Kidney (tissue), 13 donors: ENCODE measurements at regions not wholly inside any gene's neighbourhood (a gene's known extent, or its start where the extent isn't known, plus 50 kb on each side); places are given as distances from the start of the nearest gene placed in this dataset.

ENCODE experiments used
- DNase-seq, 5 donors: peaks; one replicate each; pipeline ENCODE4 v3.0.0-alpha.2; 2013 to 2020
- FAIRE-seq: peaks from 2 replicates; lab custom pipeline; 2012; peaks lifted over from hg19 to GRCh38; lab: Jason Lieb, UNC
- H3K27ac ChIP-seq, 2 donors: one replicate each; pipeline ENCODE4 v1.7.0; 2013; ENCODE audit warnings: low read depth in 2 of 2, low read length in 2 of 2, inconsistent platforms in 1 of 2
- H3K27me3 ChIP-seq: one replicate; pipeline ENCODE4 v1.7.1; 2013; ENCODE audit warnings: low read length, inconsistent platforms; ENCODE audit not compliant: control insufficient read depth, insufficient read depth
- H3K36me3 ChIP-seq, 3 donors: one replicate each; pipeline versions ENCODE4 v1.7.0 to v1.7.1; 2013; ENCODE audit warnings: low read length in 3 of 3, control low read depth in 1 of 3, inconsistent platforms in 1 of 3; ENCODE audit not compliant: insufficient read depth in 3 of 3, control insufficient read depth in 2 of 3
- H3K4me1 ChIP-seq, 3 donors: one replicate each; pipeline versions ENCODE4 v1.7.0 to v1.7.1; 2013; ENCODE audit warnings: low read length in 3 of 3, inconsistent platforms in 1 of 3, low read depth in 1 of 3; ENCODE audit not compliant: control insufficient read depth in 2 of 3, insufficient read depth in 2 of 3
- H3K4me3 ChIP-seq, 3 donors: one replicate each; pipeline versions ENCODE4 v1.7.0 to v1.8.1; 2013; ENCODE audit warnings: low read length in 3 of 3, control low read depth in 1 of 3, inconsistent platforms in 1 of 3
- H3K9ac ChIP-seq, 3 donors: one replicate each; pipeline versions ENCODE4 v1.7.0 to v1.7.1; 2013; ENCODE audit warnings: low read length in 3 of 3, control low read depth in 1 of 3, inconsistent platforms in 1 of 3
- H3K9me3 ChIP-seq, 3 donors: one replicate each; pipeline versions ENCODE4 v1.7.0 to v1.7.1; 2013; ENCODE audit warnings: low read length in 3 of 3, control low read depth in 1 of 3, inconsistent platforms in 1 of 3; ENCODE audit not compliant: control insufficient read depth in 2 of 3, insufficient read depth in 1 of 3
- CTCF ChIP-seq: IDR thresholded peaks from 3 replicates; pipeline ENCODE4 v1.5.1; 2012; ENCODE audit warnings: mild to moderate bottlenecking, moderate library complexity, borderline replicate concordance; ENCODE audit not compliant: insufficient read depth; ENCODE audit errors: extremely low read depth
- intact Hi-C: fragments of 100-400 bp; cut with DNase I; formaldehyde crosslinking; loops from one replicate; pipeline ENCODE4 v1.11.1; 2022
- donor health status: control.
- donor health status: control.
- donor health status: control.
- donor health status: control.
- donor health status: control.
- donor health status: DM: yes; HTN: yes; CAD: no.
- donor health status: Normal renal cell carcinoma (clear cell type).

GRCh38 chr19:28820289-28820688, 392.7 kb downstream of the UQCRFS1 start:
- H3K36me3 ChIP-seq: no peaks in the 10 kb centered on the region
- no peak for DNase-seq
- no peak for FAIRE-seq
- no peak overlapping the region for H3K27ac ChIP-seq
- H3K9me3 ChIP-seq: peaks cover 0 to 3% (median 0%) of the 10 kb centered on the region in 3 donors
- no peak overlapping the region for H3K4me3 ChIP-seq
- no peak for TF ChIP-seq CTCF
- intact Hi-C loops: no loop called here
- no peak overlapping the region for H3K9ac ChIP-seq
- H3K27me3 ChIP-seq: no peaks in the 10 kb centered on the region
- H3K4me1 ChIP-seq: no peaks in the 10 kb centered on the region

- Histone ChIP-seq H3K27me3 (no peaks in the 10 kb centered on the region), H3K9me3 (peaks cover 0 to 5% (median 0%) of the 10 kb centered on the region in 3 donors), H3K4me1 (no peaks in the 10 kb centered on the region), H3K9ac (no peak overlapping the region), H3K4me3 (no peak overlapping the region), H3K27ac (no peak overlapping the region), H3K36me3 (no peaks in the 10 kb centered on the region)
- FAIRE-seq: no peak
- TF ChIP-seq CTCF: no peak
- intact Hi-C loops: no loop called here
- no peak for DNase-seq
Measured at GRCh38 chr19:28815257-28815656, 397.7 kb downstream of the UQCRFS1 start.

- Histone ChIP-seq H3K36me3 (no peaks in the 10 kb centered on the region), H3K9ac (no peak overlapping the region), H3K27me3 (peaks cover 4% of the 10 kb centered on the region), H3K9me3 (no peaks in the 10 kb centered on the region), H3K4me3 (no peak overlapping the region), H3K4me1 (no peaks in the 10 kb centered on the region), H3K27ac (no peak overlapping the region)
- no peak for FAIRE-seq
- intact Hi-C loops: no loop called here
- no peak for DNase-seq
- no peak for TF ChIP-seq CTCF
Measured at GRCh38 chr19:28794301-28794700, 418.6 kb downstream of the UQCRFS1 start.

- DNase-seq (peak; percentile 27 to 69 (median 49)), FAIRE-seq (no peak)
- no peak for TF ChIP-seq CTCF
- intact Hi-C loops: no loop called here
- Histone ChIP-seq H3K27me3 (peaks cover 4% of the 10 kb centered on the region), H3K9ac (no peak overlapping the region), H3K36me3 (no peaks in the 10 kb centered on the region), H3K9me3 (no peaks in the 10 kb centered on the region), H3K27ac (no peak overlapping the region), H3K4me1 (no peaks in the 10 kb centered on the region), H3K4me3 (no peak overlapping the region)
Measured at GRCh38 chr19:28793391-28794168, 419.4 kb downstream of the UQCRFS1 start.
